Hematopoietic multipotent progenitor cell treated with erythropoietin and hydrocortisone succinate and interleukin-3 and kit ligand, for 4 days (in vitro differentiated cells): ENCODE measurements at regions not wholly inside any gene's neighbourhood (a gene's known extent, or its start where the extent isn't known, plus 50 kb on each side); places are given as distances from the start of the nearest gene placed in this dataset.
A peak's percentile ranks its signal among the peaks of the same experiment; 100 is the strongest.
"Not testable (repeated sequence)": the region's sequence is repeated elsewhere in the genome, so short reads cannot be mapped to it uniquely, and the experiment has no call there.

Experiments used
- DNase-seq: peaks from one replicate; pipeline ENCODE4 v3.0.0-alpha.2; 2015

DNA sequence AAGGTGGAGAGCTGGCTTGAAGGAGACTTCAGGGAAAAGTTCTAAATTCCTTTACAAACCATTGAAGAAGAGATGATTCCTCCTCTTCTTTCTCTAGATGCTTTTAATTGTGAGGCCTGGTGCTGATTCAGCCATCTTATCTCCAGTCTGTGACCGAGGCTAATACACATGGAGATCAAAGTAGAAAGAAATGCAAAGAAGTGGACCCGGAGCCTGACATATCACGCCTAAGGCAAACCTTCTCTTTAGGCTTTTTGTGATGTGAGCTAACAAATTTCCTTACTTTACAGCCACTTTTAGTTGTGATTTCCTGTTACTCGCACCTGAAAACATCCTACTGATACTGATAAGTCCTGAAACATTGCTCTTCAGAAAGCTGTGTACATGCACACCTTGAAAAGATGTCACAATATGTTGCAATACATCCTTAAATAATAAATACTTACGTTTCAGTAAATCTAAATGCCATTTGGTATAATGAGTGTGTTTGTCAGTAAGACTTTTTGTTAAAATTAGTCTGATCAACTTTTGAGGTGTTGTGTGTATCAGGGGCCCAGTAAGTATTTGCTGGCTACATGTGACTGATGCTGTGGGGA, 192.4 kb downstream of the BAMBI start:
- no peak for DNase-seq

DNA sequence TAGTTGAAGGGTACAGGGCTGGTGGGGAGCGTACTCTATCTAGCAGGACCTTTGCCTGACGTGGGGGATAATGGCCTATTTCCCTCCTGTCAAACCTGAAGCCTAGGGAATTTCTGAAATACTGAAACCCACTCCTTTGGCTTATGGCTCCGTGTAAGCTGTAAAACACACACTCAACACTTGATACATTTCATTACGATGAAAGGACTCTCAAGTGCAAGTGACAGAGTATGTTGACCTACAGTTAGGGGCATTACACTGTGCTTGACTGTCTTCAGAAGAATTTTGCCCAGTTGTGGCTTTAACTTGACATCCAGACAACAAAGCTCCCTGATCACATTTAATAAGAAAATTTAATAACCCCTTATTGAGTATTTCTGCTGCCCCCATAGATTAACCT, 194.3 kb downstream of the BAMBI start:
- no peak for DNase-seq

DNA sequence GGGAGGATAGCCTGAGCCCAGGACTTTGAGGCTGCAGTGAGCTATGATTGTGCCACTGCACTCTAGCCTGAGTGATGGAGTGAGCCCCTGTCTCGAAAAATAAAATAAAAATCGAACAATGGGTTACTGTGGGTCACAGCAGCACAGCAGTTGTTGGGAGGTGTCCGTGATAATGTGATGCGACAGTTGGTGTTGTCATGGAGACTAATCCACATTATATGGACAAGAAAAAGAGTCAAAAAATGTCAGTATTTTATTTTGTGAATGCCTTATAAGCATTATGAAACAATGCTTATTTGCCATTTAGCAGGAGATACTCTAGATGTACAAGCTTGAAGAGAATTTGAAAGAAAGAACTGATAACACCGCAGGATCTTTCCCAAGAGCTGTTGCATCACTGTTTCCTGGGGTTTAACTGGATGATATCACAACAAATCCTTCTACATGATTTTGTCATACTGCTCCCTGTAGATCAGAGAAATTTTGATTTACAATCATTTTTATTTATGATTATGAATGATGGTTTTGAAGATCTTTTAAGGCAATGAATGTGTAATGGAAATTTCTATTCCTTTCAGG, 195.4 kb downstream of the BAMBI start:
- peak; percentile 34 for DNase-seq

DNA sequence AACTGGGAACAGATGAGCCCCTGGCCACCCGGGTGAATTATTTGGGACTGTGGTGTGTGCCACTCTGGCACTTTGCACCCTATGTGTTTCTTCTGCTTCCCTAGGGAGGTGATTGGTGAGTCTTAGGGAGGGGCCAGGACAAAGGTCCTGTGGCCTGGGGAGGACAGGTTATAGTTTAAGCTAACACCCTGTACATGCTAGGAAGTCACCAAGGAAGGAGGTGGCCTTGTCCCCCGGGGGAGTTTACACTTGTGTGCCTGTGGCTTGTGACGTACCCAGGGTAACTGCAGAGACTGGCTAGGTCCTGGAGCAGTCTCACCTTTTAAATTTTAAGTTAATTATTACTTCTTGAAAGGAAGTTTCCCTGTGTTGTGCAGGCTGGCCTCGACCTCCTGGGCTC, 196.2 kb downstream of the BAMBI start:
- no peak for DNase-seq

DNA sequence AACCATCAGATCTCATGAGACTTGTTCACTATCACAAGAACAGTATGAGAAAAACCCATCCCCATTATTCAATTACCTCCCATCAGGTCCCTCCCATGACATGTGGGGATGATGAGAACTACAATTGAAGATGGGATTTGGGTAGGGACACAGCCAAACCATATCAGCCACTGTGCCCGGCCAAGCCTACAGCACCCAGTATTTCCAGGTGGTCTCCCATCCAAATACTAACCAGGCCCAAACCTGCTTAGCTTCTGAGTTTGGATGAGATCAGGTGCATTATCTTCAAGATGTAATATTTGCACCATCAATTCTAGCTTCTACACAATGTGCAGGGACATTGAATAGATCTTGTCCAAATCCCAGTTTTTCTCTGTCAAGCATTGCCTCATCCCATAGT, 196.9 kb downstream of the BAMBI start:
- DNase-seq, result no peak

DNA sequence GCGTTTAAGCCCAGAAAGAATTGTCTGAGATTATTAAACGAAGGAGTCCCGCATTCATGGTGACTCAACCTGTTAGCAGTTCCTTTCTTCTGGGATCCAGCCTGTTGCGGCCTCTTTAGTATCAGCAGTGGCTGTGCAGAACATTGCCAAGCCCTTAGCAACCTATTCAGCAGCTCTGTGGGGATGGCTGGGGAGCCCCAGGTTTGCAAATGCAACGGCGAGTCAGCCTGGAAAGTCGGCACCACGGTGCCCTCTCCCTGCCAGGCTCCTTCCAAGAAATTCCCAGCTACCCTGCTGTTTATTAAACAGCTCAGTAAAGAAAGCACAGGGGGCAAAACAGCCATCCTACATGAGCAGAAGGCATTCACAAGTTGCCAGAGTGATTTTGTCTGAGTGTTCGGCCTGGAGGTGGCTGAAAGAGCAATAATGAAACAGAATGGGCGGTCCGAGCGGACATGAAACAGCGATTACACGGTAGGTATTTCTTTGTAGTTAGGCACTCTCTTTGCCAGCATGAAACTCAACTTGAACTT, 198.3 kb downstream of the BAMBI start:
- no peak for DNase-seq

DNA sequence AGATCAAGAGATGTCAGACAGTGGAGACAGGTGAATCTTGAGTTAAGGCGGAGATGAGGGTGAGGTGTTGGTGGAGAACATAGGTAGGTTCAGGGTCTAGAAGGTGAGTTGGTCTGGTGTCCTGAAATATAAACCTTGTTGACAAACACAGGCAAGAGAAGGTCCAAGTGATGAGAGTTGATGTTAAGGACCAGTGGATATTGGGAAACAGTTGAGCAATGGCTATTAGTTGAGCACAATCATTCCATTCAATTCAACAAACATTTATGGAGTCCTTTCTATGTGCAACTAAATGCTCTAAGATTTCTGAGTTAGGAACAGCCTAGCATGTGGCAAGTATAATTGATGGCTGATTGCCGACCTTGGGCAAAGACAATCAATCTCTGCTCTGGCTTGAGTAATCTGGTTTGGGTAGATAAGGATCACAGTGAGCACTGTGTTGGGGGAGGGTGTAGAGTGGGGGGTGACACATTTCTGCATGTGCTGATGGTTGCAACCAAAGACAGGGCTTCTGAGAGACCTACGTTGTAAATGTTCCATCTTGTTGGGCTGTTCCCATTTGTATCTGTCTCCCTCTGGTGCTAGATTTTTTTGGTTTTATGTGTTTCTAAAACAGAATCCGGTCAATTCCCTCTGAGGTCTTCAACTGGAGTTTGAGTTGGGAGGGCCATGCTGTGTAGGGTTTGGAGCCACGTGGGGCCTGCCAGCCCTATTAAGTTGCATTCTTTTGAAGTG, 201.1 kb downstream of the BAMBI start:
- peak; percentile 30 for DNase-seq

DNA sequence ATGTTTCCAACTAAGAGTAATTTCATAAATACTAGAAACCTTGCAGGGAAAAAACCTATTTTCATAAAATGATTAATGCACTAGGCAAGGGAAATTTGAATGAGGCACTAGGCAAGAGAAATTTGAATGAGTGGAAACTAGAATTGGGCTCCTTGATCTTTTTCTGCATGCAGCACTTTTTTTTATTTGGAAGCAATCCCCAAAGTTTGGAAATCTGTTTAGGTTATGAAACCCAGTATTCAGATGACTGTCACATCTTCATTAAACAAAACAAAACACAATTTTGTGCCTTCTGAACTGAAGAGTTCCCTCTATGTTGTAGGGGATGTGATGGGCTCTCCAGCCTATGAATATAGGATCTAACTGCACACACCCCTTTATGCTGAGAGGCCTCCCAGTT, 201.9 kb downstream of the BAMBI start:
- DNase-seq, result no peak

DNA sequence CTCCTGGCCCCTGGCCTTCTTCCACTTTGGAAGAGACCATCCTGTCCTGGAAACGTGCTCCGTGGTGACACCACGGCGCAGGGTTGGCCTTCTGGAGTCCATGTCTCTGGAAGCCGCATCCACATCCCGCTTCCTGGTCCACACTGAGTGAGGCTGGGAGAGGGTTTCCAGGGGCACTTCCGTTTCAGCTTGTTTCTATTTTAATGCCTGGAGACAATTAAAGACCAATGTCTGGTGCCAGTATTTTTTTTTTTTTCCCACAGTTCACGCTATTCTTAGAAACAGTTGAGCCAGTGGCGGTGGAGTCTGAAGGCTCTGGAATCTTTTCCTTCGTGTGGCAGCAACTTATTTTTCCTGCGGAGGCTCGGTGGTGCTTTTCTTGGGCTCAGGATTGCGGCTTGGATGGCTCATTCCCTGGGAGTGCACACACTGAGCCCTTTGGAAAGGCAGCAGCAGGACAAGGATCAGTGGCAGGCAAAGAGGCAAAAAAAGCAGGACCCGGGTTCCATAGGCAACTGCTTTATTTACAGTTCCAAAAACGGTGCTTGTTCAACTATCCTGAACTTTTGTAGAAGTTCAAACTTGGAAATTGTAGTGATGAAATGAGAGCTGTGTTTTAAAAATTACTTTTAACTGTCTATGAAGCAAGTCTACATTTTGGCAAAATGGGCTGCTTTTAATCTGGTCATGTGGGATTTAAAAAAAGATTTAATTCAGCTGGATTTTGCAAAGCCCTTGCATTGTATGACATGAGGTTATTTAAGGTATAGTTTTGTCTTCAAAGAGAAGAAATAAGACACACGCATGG, 202.8 kb downstream of the BAMBI start:
- DNase-seq, result no peak

DNA sequence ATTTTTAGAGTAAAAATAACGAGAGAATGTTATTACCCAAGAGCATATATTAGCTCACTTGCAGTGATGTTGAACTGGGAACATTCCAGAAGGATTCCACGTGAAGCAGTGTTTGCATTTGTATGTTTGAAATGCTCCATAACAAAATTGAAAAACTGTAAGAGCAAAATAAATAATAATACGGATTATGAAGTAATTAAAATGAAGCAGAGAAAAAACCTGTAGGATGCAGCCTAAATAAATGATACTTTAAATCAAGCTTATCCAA, 203.3 kb downstream of the BAMBI start:
- DNase-seq, result no peak

DNA sequence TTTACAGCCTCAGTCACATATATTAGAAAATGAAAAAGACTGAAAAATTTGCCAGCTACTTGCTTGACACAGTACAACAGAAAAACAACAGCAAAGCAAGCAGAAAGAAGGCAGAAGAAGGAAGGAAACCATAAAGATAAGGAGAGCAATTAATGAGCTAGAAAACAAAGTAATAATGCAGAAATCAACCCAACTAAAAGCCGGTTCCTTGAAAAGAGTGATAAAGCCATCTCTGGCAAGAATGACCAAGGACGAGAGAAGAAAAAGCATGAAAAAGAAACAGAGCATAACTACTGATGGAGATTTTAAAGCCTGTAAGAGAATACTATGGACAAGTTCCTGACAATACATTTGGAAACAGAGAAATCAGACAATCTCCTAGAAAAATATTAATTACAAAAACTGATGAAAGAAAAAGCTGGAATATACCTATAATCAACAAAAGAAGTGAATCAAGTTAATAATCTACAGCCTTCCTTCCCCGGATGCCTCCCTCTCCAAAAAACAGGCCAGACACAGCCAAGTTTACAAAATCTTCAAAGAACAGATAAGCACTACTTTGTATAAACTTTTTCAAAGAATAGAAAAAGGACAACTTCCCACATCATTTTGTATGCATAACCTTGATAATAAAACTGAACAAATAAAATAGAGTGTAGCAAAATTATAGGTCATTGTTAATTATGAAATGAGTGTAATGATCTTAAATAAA, 204.0 kb downstream of the BAMBI start:
- DNase-seq, result no peak

DNA sequence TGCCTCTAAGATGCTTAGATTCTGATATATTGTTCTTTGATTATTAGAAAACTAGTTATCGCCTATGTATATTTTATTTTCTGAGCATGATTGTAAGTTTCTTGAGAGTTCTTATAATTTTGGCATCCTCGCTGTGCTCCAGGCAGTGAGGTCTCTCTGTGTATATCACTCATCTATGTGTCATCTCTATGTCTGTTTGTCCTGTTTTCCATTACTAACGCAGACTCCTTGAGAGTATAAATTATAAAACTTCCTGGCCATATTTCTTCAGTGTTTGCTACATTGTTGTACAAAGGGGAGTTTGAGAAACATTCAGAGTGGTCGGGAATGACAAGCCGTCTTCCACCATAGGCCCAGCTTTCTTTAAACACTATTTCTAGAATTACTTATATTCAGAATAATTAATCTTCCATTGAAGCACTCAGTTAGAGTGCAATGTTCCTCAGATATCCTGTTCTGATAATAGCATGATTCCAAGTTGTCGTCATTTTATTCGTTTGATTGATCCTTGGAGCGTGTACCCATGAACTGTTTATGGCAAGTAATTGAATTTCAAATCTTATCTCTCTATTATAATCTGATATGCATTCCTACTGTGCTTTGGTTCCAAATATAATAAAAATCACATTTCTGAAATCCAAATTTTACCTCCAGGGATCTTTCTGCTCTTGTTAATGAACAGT, 206.6 kb downstream of the BAMBI start:
- DNase-seq, result no peak

DNA sequence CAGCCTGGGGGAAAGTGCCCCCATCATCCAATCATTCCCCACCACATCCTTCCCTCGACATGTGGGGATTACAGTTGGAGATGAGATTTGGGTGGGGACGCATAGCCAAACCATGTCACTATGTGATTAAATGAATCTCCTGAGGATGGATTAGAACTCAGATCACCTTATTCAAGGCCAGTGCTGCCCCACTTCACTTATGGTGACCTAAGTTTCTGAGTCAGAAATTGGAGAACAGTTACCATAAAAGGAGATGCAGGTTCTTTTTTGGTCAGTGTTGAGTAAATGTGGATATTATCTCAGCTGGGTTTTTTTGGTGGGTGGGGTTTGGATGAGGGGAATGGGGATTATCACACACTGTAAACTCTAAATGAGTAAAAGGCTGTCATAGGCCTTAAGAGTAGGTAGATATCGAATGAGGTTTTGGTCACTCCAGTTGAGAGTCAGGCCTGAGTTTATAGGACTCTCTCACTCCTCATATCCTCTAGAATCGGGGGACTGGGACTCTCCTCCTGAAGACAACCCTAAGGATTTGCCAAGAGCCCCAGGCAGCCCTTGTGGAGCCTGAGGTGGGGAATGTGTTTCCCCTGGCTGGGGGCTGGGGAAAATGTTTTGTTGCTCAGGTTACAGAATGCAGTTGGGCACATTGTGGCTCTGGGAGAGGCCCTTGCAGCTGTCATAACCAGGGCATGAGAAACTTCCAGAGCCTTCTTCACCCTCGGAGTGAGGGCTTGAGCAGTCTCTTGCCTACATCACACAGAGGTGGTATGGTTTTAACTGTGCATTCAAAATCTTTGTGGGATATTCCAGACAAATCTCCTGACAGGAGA, 213.0 kb downstream of the BAMBI start:
- DNase-seq, result no peak

DNA sequence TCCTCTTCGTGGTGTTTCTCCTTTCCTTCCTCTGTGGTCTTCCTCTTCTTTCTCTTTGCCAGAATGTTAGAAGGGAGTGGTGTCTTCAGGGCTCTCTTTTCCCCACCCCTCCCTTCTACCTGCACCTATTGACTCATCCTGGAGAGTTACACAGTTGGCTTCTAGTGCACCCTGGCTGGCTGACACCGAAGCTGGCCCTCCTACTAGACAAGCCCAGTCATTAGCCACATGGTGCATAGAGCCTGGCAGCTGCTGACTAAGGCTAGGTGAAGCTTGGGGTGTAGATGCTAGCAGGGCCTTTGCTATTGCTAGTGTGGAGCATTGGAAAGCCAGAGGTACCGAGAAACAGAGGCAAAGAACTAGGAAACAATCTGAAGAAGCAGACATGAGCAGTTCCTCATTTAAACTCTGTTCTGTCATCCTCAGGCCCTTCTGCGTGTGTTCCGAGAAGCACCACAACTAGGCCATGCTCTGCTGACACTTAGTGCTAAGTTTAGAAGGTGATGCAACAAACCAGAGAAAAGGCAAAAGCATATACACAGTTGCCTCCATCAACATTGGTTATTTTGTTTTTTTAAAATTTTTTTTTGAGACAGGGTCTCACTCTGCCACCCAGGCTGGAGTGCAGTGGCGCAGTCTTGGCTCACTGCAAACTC, 213.9 kb downstream of the BAMBI start:
- no peak for DNase-seq

DNA sequence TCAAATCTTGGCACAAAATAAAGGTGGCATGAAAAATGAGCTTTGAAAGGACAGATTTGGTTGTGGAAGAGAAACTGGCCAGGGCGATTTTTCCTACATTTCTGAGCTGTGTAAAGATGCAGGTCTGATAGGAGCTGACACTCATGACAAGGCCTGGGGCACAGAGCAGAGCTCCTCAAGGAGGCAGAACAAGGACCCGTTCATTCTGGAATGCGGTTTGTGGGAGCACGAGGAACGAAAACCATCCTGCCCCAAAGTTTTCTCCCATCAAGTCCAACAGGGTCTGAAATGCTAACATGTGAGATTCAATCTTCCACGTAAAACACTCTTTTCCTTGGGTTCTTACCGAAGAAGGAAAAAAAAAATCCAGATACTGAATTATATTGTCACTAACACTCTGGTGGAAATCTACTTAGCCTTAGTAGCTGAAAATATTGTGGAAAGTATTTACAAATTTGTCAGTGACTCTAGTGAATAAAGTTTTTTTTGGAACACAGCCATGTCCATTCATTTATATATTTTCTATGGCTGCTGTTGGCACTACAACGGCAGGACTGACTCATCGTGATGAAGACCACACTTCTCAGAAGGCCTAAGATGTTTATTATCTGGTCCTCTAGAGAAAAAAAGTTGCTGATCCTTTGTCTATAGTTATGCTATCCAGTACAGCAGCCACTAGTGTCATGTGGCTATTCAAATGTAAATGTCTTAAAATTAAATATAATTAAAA, 215.7 kb downstream of the BAMBI start:
- no peak for DNase-seq

DNA sequence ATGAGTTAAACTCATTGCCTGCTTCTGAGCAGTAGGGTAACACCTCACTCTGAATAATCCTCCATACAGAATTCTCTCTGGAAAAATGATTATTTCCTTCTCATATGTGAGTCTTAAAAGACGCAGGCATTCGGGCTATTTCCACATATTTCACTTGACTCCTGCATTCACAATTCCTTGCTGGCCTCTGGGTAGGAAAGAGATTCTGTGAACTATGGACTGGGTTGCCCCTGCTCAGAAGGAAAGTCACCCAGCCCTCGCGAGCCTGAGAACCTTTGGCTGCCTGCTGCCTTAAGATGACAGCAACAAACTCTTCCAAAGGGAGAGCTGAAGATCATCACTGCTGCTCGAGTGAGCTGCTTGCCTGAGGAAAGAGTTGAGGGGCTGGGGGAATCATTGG, 216.8 kb downstream of the BAMBI start:
- no peak for DNase-seq

DNA sequence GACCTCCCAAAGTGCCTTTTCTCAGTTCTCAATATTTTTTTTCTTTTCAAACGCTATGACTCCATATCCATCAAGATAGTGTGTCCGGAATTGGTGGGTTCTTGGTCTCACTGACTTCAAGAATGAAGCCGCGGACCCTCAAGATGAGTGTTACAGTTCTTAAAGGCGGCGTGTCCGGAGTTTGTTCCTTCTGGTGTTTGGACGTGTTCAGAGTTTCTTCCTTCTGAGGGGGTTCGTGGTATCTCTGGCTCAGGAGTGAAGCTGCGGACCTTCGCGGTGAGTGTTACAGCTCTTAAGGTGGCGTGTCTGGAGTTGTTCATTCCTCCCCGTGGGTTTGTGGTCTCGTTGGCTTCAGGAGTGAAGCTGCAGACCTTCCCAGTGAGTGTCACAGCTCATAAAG, 218.3 kb downstream of the BAMBI start:
- DNase-seq, result not testable (repeated sequence)

DNA sequence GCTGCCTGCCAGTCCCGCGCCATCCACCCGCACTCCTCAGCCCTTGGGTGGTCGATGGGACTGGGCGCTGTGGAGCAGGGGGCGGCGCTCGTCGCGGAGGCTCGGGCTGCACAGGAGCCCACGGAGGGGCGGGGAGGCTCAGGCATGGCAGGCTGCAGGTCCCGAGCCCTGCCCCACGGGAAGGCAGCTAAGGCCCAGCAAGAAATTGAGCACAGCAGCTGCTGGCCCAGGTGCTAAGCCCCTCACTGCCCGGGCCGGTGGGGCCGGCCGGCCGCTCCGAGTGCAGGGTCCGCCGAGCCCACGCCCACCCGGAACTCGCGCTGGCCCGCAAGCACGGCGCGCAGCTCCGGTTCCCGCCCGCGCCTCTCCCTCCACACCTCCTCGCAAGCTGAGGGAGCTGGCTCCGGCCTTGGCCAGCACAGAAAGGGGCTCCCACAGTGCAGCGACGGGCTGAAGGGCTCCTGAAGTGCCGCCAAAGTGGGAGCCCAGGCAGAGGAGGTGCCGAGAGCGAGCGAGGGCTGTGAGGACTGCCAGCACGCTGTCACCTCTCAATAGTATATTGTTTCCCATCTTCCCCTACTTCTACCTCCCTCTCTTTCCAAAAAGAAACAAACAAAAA, 219.6 kb downstream of the BAMBI start:
- DNase-seq, result not testable (repeated sequence)

DNA sequence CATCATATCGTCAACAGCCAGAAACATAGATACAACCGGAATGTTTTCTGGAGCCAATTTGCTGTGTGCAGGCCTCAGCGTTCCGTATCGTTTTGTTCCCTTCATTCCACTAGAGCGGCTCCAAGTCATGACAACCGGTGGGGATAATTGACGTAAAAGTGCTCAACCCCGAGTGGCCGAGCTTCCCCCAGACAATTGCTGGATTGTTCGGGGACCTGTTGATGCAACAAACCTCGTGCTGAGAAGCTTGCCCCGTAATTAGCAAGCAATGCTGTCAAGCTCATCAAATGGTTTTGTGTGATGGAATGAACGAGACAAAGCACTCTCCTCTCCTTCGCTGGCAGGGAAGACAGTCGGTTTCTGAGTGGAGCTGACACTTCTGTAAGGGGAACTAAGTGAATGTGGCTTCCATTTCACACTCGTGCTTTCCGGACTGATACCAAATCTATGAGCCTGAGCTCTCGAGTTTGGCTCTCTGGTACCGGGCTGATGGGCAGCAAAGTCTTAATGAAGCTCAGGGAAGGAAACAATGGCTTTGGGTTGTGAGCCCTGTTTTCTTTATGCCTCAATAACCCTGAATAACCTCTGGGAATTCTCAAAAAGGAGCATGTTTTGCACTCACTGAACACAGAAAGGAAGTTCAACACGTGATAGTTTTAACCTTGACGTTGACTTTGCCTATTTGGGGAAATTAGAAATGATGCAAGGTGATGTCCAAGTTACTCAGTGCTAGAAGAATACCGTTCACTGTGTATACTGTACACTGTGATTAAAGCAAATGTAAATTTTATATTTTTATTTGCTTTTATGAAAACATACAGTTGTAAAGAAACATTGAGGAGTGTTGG, 220.5 kb downstream of the BAMBI start:
- no peak for DNase-seq
